Activated CD8-positive, alpha-beta T cell treated with anti-CD3 and anti-CD28 coated beads, Interleukin-2, amount 10 ng/mL, durations not matched to agents 7 days and 5 days (primary cell): ENCODE measurements at regions not wholly inside any gene's neighbourhood (a gene's known extent, or its start where the extent isn't known, plus 50 kb on each side); places are given as distances from the start of the nearest gene placed in this dataset.

Experiments used
- ATAC-seq: fragments of 150-1000 bp; cut with Tn5 transposase; one replicate; pipeline ENCODE4 v1.10.0; 2021; ENCODE audit warnings: moderate library complexity
- CTCF ChIA-PET: fragments of 350-600 bp; sonication (Branson Sonifier 250); formaldehyde crosslinking; loops from one replicate; lab custom pipeline; 2021; ENCODE audit warnings: antibody characterized with exemption; lab: Charles Lee
- POLR2A ChIA-PET: fragments of 350-600 bp; sonication (Branson Sonifier 250); formaldehyde crosslinking; loops from one replicate; lab custom pipeline; 2021; ENCODE audit warnings: antibody characterized with exemption; lab: Charles Lee
- DNase-seq: peaks from one replicate; pipeline ENCODE4 v3.0.0-alpha.2; 2020
- H3K27ac Mint-ChIP-seq: one replicate; pipeline ENCODE4 v1.8.0; 2021; ENCODE audit warnings: mild to moderate bottlenecking, mixed read lengths
- H3K27me3 Mint-ChIP-seq: one replicate; pipeline ENCODE4 v1.8.0; 2021; ENCODE audit warnings: low read depth, mixed read lengths
- H3K36me3 Mint-ChIP-seq: one replicate; pipeline ENCODE4 v1.8.0; 2021; ENCODE audit warnings: low read depth, mixed read lengths
- H3K4me1 Mint-ChIP-seq: one replicate; pipeline ENCODE4 v1.8.0; 2021; ENCODE audit warnings: low read depth, mixed read lengths
- H3K4me3 Mint-ChIP-seq: one replicate; pipeline ENCODE4 v1.8.0; 2021; ENCODE audit warnings: mild to moderate bottlenecking, mixed read lengths
- H3K9me3 Mint-ChIP-seq: one replicate; pipeline ENCODE4 v1.8.0; 2022; ENCODE audit warnings: mixed read lengths; ENCODE audit not compliant: insufficient read depth

GRCh38 chr4:143763587-143763986 lies 63.1 kb upstream of the FREM3 start:
- Mint-ChIP-seq H3K36me3 (no peaks in the 10 kb centered on the region), H3K27ac (no peak overlapping the region), H3K4me1 (no peaks in the 10 kb centered on the region), H3K27me3 (no peaks in the 10 kb centered on the region), H3K9me3 (no peaks in the 10 kb centered on the region), H3K4me3 (no peak overlapping the region)
- no peak for DNase-seq
- ChIA-PET POLR2A (no interaction called here), CTCF (interaction anchor here (2.0 kb wide), 1 partner anchor 10 kb away, joined by 7 read pairs; no protein-coding TSS in a partner anchor)
- ATAC-seq = no peak

GRCh38 chr4:143762511-143762910 lies 62.0 kb upstream of the FREM3 start:
- ChIA-PET CTCF (no interaction called here), POLR2A (no interaction called here)
- Mint-ChIP-seq H3K36me3 (no peaks in the 10 kb centered on the region), H3K4me3 (no peak overlapping the region), H3K4me1 (no peaks in the 10 kb centered on the region), H3K27ac (no peak overlapping the region), H3K9me3 (no peaks in the 10 kb centered on the region), H3K27me3 (no peaks in the 10 kb centered on the region)
- ATAC-seq (no peak), DNase-seq (no peak)
